ENCODE measurements at regions not wholly inside any gene's neighbourhood (a gene's known extent, or its start where the extent isn't known, plus 50 kb on each side); places are given as distances from the start of the nearest gene placed in this dataset.
"Not testable (repeated sequence)": the region's sequence is repeated elsewhere in the genome, so short reads cannot be mapped to it uniquely, and the experiment has no call there.

- peak; percentile 10 for DNase-seq
Observed at GRCh38 chr2:146544701-146545100, 1300.1 kb upstream of the ACVR2A start.

DNA sequence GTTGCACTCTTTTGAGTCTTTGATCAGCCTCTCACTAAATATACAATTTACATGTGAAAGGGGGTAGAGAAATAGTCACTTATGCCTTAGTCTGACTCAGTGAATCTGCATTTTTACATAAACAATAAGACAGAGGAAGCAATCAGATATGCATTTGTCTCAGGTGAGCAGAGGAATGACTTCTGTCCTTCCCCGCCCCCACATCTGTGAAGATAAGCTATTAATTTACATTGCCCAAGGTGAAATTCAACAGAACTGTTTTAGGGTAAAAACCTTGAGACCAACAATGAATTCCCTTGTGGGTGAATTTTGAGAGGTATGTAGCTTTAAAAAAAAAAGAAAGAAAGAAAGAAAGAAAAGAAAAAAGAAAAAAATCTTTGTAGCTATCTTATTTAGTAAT is 1302.9 kb upstream of the ACVR2A start:
- DNase-seq: no peak

DNA sequence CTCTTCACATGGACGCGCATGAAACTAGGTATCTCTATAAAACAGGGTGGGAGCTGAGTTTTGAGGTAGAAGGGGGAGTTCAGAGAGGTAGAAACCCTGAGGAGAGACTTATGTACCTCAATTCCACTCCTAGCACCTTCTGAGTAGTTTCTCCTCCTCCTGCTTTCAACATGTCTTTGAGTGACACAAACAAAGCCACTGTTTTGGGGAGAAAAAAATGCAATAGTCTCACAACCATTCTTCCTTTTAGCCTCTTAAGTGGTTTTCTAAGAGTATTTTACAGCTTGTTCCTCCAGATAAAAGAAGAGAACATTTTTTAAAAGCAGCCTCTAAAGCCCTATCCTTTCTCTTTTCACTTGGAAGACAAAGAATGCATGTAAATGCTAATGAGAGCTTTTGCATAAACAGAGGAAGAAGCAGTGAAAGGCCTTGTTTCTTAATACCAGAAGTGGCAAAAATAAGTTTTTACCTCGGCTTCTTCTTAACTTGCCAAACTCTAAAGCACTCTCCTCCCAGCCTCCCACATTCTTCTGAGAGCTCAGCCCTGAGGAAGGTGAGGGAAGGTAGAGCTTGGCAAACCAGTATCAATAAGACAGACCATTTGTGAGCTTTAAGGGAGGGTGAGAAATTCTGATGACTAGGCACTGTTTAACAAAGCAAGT is 1304.4 kb upstream of the ACVR2A start:
- DNase-seq: no peak

- DNase-seq: not testable (repeated sequence)
Observed at GRCh38 chr2:146539739-146540138, 1305.1 kb upstream of the ACVR2A start.

DNA sequence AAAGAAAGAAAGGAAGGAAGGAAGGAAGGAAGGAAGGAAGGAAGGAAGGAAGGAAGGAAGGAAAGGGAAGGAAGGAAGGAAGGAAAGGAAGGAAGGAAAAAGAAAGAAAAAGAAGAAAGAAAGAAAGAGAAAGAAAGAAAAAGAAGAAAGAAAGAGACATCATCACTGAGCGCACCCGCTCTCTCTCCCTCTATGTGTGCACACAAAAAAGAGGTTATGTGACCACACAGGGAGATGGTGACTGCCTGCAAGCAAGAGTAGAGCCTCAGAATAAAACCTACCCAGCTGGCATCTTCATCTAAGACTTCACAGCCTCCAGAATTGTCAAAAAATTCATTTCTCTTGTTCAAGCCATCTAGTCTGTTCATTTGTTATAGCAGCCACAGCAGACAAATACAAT is 1307.4 kb upstream of the ACVR2A start:
- no peak for DNase-seq

GRCh38 chr2:146532509-146533147 is 1312.2 kb upstream of the ACVR2A start:
- no peak for DNase-seq

GRCh38 chr2:146532009-146532408 is 1312.8 kb upstream of the ACVR2A start:
- no peak for DNase-seq

DNA sequence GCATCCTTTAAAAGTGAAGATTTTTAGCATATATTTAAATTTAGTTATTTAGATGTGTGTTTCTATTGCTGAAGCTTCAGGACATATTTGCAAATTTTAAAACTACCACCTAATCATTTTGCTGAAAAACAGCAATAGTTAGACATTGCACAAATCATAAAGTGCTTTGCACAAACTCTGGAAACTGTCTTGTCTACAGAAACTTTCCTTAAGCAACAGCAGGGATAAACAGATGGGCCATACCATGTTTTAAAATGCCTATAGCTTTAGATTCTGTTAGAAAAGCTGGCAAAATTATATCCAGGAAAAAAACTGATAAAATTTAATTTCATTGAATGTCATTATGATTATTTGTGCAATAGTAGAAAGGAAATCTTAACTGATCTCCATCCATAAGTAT is 1313.9 kb upstream of the ACVR2A start:
- no peak for DNase-seq

DNA sequence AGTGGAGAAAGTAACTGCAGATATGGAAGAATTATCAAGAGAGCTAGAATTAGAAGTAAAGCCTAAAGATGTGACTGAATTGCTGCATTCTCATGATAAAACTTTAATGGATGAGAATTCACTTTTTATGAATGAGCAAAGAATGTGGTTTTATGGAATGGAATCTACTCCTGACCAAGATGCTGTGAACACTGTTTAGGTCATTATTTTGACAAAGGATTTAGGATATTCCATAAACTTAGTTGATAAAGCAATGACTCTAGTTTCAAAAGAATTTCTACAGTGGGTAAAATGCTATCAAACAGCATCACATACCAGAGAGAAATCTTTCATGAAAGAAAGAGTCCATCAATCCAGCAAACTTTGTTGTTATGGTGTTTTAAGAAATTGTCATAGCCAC is 1317.7 kb upstream of the ACVR2A start:
- peak; percentile 40 for DNase-seq

DNA sequence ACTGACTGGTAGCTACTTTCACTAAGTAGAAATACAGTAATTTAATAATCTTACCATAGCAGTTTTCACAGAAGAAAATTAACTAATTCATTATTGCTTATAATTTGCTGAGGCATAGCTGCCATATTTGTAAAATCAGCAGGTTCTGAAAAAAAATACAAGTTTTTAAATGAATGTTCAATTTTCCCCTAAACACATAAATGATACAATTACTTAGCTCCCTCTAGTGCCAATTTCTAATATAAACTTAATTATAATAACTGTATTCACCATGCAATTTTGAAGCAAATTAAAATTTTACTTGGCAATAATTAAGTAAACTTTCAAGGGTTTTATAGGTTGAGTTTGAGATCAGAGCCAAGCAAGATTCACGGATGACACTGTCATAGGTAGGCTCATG is 1321.6 kb upstream of the ACVR2A start:
- no peak for DNase-seq

- no peak for DNase-seq
Observed at GRCh38 chr2:146506851-146507250, 1338.0 kb upstream of the ACVR2A start.

GRCh38 chr2:146503366-146503765 is 1341.5 kb upstream of the ACVR2A start:
- no peak for DNase-seq

GRCh38 chr2:146496248-146496647 is 1348.6 kb upstream of the ACVR2A start:
- no peak for DNase-seq

DNA sequence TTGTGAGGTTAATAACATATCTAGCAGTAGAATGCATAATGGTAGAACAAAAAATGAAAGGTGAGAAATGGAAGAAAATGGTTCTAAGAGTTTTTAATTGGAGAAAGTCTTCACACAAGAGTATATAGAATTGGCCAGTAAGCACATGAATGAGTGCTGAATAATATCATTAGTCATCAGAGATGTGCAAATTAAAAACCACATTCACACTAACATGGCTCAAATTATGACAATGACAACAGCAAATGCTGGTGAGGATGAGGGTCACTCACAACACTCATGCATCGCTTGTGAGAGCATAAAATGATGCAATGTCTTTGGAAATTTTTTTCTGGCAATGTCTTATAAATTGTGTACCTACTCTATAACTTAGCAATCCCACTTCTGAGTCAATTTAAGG is 1355.4 kb upstream of the ACVR2A start:
- DNase-seq: peak; percentile 9

GRCh38 chr2:146481629-146482028 is 1363.2 kb upstream of the ACVR2A start:
- DNase-seq: peak; percentile 47

DNA sequence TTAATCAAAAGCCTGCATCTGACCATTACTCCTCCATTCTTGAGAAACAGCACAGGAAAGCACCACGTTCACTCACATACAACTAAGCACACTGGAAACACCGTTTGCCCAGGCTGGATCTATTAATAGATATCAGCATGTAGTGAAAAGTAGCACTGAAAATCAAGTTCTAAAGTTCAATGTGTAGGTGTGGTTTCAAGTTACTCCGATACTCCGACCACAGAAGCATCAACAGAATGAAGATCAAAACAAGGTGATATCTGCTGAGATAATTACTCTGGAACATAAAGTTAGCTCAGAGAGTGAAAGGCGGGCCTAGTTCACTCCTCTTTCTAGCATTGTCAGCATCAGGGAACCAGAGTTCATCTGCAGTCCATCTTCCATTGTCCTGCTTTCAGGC is 1367.4 kb upstream of the ACVR2A start:
- DNase-seq: no peak

GRCh38 chr2:146468578-146468977 is 1376.3 kb upstream of the ACVR2A start:
- no peak for DNase-seq

- no peak for DNase-seq
Observed at GRCh38 chr2:146467425-146467824, 1377.4 kb upstream of the ACVR2A start.

DNA sequence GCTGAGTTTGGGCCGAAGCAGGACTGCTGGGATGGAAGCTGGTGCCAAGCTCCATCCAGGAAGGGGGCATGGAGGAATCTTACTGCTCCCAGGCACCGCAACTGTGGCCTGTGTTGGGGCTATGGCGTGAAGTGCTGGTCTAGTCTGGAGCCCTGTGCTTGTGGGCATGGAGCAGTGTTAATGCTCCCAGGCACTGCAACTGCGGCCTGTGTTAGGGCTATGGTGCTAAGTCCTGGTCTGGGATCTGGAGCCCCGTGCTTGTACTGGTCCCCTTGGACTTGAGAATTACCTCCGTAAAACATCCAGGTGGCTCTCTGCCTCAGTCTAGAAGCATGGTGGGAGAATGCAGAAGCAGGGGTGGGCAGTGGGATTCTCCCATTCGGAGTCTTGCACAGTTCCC is 1379.4 kb upstream of the ACVR2A start:
- DNase-seq: no peak

GRCh38 chr2:146461068-146461467 is 1383.8 kb upstream of the ACVR2A start:
- no peak for DNase-seq

- DNase-seq: no peak
Observed at GRCh38 chr2:146458585-146458984, 1386.2 kb upstream of the ACVR2A start.

DNA sequence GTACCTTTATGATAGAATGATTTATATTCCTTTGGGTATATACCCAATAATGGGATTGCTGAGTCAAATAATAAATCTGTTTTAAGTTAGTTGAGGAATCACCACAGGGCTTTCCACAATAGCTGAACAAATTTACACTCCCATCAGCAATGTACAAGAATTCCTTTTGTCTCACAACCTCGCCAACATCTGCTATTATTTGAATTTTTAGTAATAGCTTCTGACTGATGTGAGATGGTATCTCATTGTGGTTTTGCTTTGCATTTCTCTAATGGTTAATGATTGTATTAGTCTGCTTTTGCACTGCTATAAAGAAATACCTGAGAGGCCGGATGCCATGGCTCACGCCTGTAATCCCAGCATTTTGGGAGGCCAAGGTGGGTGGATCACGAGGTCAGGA is 1387.6 kb upstream of the ACVR2A start:
- peak; percentile 26 for DNase-seq

DNA sequence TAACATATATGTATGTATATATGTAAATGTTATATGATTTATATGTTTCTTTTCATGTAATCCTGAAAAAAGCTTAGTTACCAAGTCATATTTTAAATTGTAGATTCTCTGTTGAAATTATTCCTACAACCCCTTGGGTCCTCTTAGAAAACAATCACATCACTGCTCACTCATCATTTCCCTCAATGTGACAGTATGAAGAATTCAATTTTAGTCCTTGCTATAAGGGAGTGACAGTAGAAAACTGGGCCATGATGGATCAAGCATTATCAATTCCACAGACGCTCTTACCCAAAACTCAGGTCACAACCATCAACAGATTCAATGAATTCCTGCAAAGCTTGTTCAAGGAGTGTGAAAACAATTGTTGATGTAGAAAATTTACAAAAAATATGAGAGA is 1389.5 kb upstream of the ACVR2A start:
- no peak for DNase-seq

- no peak for DNase-seq
Observed at GRCh38 chr2:146451972-146452371, 1392.9 kb upstream of the ACVR2A start.

DNA sequence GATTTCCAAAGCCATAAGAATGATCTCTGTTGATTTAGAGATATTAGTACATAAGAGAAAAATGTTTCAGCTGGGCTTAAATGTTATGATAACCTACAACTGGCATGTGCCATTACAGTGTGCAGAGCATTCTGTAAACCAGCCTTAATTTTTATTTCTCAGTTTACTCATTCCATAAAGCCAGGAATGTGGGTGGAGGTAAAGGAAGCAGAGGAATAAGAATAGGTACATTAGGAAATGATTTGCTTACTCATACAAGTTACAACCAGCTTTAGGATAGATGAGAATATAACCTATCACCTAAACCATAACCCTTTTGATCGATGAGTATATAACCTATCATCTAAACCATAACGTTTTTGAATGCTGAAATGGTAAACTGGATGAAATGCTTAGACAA is 1394.7 kb upstream of the ACVR2A start:
- no peak for DNase-seq
